SK-N-DZ (cell line): ENCODE measurements at regions not wholly inside any gene's neighbourhood (a gene's known extent, or its start where the extent isn't known, plus 50 kb on each side); places are given as distances from the start of the nearest gene placed in this dataset.
"Not testable (repeated sequence)": the region's sequence is repeated elsewhere in the genome, so short reads cannot be mapped to it uniquely, and the experiment has no call there.

ENCODE experiments used
- DNase-seq: peaks from one replicate; pipeline ENCODE4 v3.0.0-alpha.2; 2015; ENCODE audit warnings: low spot score

GRCh38 chr4:97153042-97153441, 990.2 kb downstream of the STPG2 start:
- peak; percentile 29 for DNase-seq

GRCh38 chr4:97159625-97160024, 983.7 kb downstream of the STPG2 start:
- no peak for DNase-seq

DNA sequence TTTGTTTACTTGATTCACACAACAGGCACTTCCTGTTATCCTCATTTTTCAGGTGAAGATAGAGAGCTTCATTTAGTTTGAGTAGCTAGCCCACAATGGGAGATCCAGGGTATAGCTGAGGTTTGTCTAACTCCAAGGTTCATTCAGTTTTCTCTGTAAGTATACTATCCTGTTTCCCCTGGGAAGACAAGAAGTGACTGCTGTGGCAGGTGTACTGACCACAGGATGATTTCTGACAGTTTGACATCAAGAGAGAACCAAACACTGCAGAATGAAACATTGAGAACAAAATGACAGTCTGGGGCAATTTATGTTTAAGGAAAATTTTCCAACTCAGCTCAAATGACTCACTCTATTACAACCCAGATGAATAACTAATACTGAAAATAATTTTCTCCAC, 958.0 kb downstream of the STPG2 start:
- DNase-seq = no peak

- DNase-seq = no peak
Measured at GRCh38 chr4:97197106-97197505, 946.2 kb downstream of the STPG2 start.

- DNase-seq = no peak
Measured at GRCh38 chr4:97208749-97209148, 934.5 kb downstream of the STPG2 start.

- DNase-seq = peak; percentile 58
Measured at GRCh38 chr4:97215409-97215941, 927.8 kb downstream of the STPG2 start.

- DNase-seq = no peak
Measured at GRCh38 chr4:97216046-97216445, 927.2 kb downstream of the STPG2 start.

GRCh38 chr4:97235521-97235920, 907.8 kb downstream of the STPG2 start:
- no peak for DNase-seq

DNA sequence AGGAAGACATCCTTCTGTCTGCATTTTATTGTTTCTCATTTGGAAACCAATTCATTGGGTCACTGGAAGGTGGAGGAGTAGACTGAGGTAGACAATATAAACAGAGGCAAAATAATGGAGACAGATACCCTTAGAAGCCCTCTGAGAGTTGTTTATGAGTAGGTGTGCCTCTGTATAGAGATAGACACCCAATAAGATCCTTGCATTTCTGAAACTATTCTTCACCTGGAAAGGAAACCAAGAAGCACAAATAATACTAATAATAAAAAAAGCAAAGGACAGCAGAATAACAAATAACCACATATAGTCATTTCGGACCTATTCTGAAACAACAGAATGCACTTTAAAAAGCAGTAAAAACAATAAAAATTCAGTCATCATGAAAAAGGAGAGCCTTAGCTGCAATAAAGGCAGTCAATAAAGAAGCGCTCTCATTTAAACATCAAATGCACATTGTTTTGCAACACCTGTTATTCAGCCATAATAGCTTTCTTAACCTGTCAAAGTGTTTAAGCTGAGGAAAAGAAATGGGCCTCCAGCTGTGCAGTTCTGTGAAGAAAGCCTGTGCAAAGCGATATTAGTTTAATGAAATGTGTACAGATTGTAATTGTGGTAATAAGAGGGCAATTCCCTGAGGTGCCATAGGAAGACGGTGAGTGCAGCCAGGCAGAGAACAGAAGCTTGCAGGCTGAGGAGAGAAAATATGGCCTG, 904.2 kb downstream of the STPG2 start:
- DNase-seq = no peak

DNA sequence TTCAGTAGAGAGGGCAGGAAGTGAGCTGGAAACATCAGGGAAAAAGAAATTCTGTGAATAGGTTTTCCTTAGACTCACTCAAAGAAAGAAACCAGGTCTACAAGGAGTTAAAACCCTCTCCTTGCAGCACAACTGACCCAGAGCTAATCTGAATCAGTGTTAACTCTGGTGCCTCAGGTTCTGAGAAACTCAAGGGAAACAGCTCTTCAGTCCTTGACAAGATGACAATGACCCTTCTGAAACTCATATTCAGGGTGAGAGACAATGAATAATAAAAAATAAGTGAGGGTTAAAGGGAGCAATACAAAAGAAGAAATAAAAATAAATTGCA, 903.6 kb downstream of the STPG2 start:
- no peak for DNase-seq

DNA sequence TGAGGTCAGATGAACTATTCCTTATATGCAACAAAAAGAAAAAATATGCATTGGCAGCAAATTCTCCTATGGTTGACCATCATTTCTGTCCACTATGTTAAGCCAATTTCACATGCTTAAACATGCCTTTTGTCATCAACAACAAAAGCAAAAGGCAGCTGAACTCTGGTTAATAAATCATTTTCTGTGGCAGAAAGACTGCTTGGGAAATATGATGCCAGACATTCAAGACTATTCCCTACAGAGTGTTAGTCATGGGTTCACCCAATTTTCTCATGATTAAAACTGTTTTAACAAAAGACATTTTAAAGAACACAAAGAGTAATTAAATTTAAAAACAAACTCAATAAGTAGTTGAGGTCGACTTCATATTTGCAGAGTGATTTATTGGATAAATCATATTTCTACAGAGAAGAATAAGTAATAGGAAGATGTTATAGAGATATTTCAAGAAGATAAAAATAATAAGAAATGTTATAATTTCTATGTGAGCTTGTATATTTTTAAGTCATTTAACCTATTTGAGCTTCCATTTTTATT, 890.6 kb downstream of the STPG2 start:
- DNase-seq = no peak

GRCh38 chr4:97262769-97263168, 880.5 kb downstream of the STPG2 start:
- DNase-seq = no peak

- no peak for DNase-seq
Measured at GRCh38 chr4:97270051-97270450, 873.2 kb downstream of the STPG2 start.

DNA sequence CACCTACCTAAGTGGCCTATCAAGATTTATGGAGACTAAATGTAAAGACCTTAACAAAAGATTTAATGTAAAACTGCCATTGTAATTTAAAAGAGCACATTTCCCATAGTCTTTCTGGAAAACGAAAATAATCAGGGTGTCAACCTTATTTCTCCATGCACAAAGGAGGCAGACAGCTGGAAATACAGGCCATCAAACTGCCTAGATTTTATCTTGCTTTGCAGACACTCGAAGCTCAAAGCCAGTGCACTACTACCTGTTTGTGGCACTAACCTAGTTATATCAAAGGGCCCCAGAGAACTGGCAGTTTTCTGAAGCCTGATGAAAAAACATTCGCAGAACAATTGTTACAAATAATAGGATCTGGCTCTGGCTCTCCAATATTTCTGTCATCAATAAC, 863.9 kb downstream of the STPG2 start:
- peak; percentile 85 for DNase-seq

GRCh38 chr4:97300561-97300960, 842.7 kb downstream of the STPG2 start:
- no peak for DNase-seq

- DNase-seq = no peak
Measured at GRCh38 chr4:97305351-97305750, 837.9 kb downstream of the STPG2 start.

DNA sequence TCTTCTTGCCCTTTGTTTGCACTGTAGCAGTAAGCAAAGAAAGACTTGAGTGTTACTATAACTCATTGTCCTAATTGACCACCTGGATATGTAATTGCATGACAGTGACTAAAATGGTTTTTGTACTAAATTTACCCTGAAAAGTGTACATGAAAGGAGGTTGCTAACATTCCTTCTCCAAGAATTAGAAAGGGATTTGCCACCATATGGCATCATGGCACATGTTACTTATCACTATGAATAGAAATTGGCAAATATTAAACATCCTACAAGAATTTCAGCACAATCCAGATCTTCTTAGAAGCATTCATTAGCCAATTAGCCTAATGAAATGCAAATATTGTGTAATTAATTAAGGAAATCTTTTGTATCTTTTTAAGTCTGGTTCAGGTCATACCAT, 834.2 kb downstream of the STPG2 start:
- DNase-seq = no peak

- no peak for DNase-seq
Measured at GRCh38 chr4:97317201-97317600, 826.1 kb downstream of the STPG2 start.

GRCh38 chr4:97317671-97318070, 825.6 kb downstream of the STPG2 start:
- no peak for DNase-seq

DNA sequence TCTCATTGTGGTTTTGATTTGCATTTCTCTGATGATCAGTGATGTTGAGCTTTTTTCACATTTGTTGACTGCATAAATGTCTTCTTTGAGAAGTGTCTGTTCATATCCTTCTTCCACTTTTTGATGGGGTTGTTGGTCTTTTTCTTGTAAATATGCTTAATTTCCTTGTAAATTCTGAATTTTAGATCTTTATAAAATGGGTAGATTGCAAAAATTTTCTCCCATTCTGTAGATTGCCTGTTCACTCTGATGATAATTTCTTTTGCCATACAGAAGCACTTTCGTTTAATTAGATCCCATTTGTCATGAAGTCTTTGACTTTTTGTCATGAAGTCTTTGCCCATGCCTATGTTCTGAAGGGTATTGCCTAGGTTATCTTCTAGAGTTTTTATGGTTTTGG, 817.5 kb downstream of the STPG2 start:
- not testable (repeated sequence) for DNase-seq

- peak; percentile 46 for DNase-seq
Measured at GRCh38 chr4:97330917-97331316, 812.4 kb downstream of the STPG2 start.

DNA sequence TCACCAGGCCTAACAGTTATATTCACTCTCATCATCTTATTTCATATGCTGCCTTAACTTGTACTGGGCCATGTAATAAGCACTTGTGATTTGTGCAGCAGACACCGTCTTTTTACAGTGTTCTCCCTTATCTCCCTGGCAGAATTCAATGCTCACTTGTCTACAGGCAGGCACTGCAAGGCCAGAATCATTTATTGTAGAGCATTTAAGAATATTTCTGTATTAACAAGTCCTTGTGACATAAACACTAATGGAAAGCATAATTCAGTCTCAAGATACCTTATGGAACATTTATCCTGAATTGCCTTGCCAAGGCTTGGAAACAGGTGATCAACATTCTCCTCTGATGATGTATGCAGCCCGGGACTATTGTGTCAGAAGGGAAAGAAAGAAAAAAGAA, 808.9 kb downstream of the STPG2 start:
- DNase-seq = no peak

GRCh38 chr4:97349468-97350186, 793.6 kb downstream of the STPG2 start:
- peak; percentile 25 for DNase-seq
